AG04449 (cell line): ENCODE measurements at regions not wholly inside any gene's neighbourhood (a gene's known extent, or its start where the extent isn't known, plus 50 kb on each side); places are given as distances from the start of the nearest gene placed in this dataset.
"Not testable (repeated sequence)": the region's sequence is repeated elsewhere in the genome, so short reads cannot be mapped to it uniquely, and the experiment has no call there.

Experiments
- CTCF ChIA-PET: fragments of 350-600 bp; formaldehyde crosslinking; extraction: SDS; loops from one replicate; lab custom pipeline; 2021; ENCODE audit warnings: antibody characterized with exemption; lab: Yijun Ruan, JAX
- POLR2A ChIA-PET: fragments of 400-600, 350-600 bp; formaldehyde crosslinking; extraction: SDS; loops from one replicate; lab custom pipeline; 2020; ENCODE audit warnings: antibody characterized with exemption, inconsistent platforms; lab: Yijun Ruan, JAX
- DNase-seq: peaks from one replicate; pipeline ENCODE4 v3.0.0-alpha.2; 2010; ENCODE audit warnings: low read depth, low spot score
- H3K4me3 ChIP-seq: 2 replicates; pipeline ENCODE4 v1.5.1; 2011; ENCODE audit warnings: low read depth, mild to moderate bottlenecking, control low read depth, low read length
- TF ChIP-seq, protein P1 (sequence below): IDR thresholded peaks from one replicate; pipeline ENCODE4 v1.5.1; 2011; ENCODE audit warnings: mild to moderate bottlenecking, moderate library complexity, low read length, control low read depth, inconsistent platforms; ENCODE audit not compliant: insufficient read depth; ENCODE audit errors: missing control alignments

DNA sequence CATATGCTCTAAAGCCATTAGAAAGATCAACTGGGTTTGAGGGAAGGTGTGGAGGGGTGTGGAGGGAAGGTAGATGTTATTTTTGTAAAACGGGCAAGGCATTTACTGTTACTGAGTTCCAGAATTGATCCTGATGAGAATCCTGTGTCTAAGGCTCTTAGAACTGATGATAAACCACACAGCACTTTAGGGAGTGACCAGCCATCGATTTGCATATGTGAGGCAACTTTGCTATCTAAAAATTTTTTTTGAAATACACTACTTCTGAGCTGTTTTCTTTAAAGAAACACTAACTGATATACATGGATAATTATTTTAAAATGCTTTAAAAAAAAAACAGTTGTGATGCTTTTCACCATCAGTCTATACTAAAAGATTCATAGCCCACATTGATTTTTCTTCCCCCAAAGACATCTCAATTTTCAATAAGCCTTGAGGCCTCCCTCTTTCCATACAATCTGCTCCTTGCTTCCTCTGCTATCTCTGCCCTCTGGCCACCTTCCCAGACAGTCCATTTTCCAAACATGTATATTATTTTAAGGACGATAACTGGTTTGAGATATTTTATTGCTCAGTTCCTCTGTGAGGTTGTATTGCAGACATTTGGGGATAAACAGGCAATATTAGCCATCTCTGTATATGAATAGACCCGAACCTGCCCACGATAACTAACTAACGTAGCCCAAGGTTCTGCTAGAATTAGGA is 265.9 kb downstream of the EFCAB11 start:
- H3K4me3 ChIP-seq = no peak overlapping the region
- TF ChIP-seq, protein P1, sequence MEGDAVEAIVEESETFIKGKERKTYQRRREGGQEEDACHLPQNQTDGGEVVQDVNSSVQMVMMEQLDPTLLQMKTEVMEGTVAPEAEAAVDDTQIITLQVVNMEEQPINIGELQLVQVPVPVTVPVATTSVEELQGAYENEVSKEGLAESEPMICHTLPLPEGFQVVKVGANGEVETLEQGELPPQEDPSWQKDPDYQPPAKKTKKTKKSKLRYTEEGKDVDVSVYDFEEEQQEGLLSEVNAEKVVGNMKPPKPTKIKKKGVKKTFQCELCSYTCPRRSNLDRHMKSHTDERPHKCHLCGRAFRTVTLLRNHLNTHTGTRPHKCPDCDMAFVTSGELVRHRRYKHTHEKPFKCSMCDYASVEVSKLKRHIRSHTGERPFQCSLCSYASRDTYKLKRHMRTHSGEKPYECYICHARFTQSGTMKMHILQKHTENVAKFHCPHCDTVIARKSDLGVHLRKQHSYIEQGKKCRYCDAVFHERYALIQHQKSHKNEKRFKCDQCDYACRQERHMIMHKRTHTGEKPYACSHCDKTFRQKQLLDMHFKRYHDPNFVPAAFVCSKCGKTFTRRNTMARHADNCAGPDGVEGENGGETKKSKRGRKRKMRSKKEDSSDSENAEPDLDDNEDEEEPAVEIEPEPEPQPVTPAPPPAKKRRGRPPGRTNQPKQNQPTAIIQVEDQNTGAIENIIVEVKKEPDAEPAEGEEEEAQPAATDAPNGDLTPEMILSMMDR = no peak
- POLR2A ChIA-PET = no interaction called here
- DNase-seq = no peak
- CTCF ChIA-PET = no interaction called here

GRCh38 chr14:89687129-89687528 is 267.4 kb downstream of the EFCAB11 start:
- DNase-seq, POLR2A ChIA-PET, H3K4me3 ChIP-seq, CTCF ChIA-PET: not testable (repeated sequence)

- TF ChIP-seq, protein P1 = no peak
- no peak overlapping the region for H3K4me3 ChIP-seq
- no peak for DNase-seq
- ChIA-PET POLR2A (no interaction called here), CTCF (no interaction called here)
These were observed 267.1 kb upstream of the FOXN3 start for GRCh38 chr14:89684139-89684538.

DNA sequence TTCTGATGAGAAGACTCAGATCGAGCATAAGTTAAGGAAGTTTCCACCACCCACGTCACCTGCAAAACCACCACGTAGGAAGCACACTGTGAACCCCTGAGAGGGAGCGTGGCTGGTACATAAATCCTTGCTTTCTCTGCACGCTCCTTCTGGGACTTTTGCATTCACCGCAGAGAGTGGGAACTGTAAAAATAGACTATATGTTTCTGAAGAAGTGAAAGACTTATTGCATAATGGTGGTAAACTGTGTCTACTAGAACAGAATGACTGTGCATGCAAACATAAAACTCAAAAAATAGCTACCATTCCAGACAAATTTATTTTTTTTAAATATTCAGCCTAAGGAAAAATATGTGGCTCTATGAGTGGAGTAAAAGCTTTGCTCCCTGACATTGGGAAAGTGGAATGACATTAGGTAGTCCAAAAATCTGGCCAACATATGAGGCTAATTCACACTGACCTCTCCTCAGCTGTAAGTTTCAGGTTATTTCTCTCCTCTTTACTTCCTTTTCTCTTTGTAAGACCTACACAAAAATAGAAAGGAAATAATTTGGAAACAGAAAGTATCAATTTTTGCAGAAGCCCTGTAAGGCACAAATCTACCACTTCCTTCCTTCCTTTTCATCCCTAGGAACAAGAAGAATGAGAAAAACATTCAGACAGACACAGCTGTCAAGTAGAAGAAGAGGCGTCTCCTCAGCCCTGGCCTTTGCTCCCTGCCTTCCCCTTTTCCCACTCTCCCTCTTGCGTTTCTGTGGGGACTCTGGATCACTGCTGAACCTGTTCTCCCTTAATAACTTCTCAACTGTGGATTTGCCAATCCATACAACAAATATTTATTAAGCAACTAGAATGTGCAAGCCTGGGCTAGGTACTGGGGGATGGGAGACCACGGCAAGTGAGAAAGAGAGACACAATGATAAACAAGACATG is 264.3 kb upstream of the FOXN3 start:
- POLR2A ChIA-PET = no interaction called here
- TF ChIP-seq, protein P1 = no peak
- CTCF ChIA-PET = interaction anchor here (1.6 kb wide), 1 partner anchor 10 kb away, joined by 4 read pairs; no protein-coding TSS in a partner anchor
- no peak for DNase-seq
- no peak overlapping the region for H3K4me3 ChIP-seq

GRCh38 chr14:89680156-89680555 is 263.1 kb upstream of the FOXN3 start:
- no peak for DNase-seq
- TF ChIP-seq, protein P1 = no peak
- H3K4me3 ChIP-seq = no peak overlapping the region
- POLR2A ChIA-PET = no interaction called here
- CTCF ChIA-PET = interaction anchor here (1.6 kb wide), 1 partner anchor 11 kb away, joined by 4 read pairs; no protein-coding TSS in a partner anchor

- DNase-seq = no peak
- ChIA-PET CTCF (no interaction called here), POLR2A (interaction anchor here (0.6 kb wide), 1 partner anchor 24 kb away, joined by 4 read pairs; no protein-coding TSS in a partner anchor)
- H3K4me3 ChIP-seq = no peak overlapping the region
- TF ChIP-seq, protein P1 = no peak
These were observed 261.7 kb upstream of the FOXN3 start for GRCh38 chr14:89678768-89679167.
